ENCODE measurements at regions not wholly inside any gene's neighbourhood (a gene's known extent, or its start where the extent isn't known, plus 50 kb on each side); places are given as distances from the start of the nearest gene placed in this dataset.

DNA sequence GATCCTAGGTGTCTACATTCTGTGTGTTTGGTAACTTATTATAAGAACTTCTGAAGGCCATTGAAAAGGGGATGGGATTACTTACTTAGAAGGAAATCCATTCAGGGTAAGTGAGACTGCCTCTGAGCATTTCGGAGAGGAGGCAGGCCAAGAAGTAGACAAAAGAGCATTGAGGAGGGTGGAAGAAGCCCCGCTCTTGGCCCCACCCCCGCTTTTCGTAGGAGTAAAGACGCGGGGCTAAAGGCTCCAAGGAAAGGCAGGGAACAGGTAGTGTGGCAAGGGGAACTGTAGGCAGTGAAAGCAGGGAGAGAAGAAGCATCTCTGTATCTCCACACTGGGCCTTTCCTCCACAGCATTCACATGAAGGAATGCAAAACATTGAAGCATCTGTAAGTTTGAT, 51.8 kb upstream of the GRIK1 start:
- Histone ChIP-seq H2AFZ (ENCODE audit: low read length) (no peak overlapping the region), H4K8ac (replicated peaks; ENCODE audit: insufficient read length, low read depth, low read length) (no peak overlapping the region), H3K4ac (ENCODE audit: low read depth, low read length) (no peak overlapping the region), H3K79me1 (ENCODE audit: insufficient read depth, low read depth, low read length, poor library complexity, severe bottlenecking) (no peaks in the 10 kb centered on the region), H2BK12ac (ENCODE audit: insufficient read length, low read depth, low read length) (no peak overlapping the region), H4K5ac (ENCODE audit: insufficient read length, low read depth, low read length) (no peak overlapping the region), H2BK120ac (ENCODE audit: low read depth, low read length, poor library complexity, severe bottlenecking) (no peak overlapping the region), H3K27ac (ENCODE audit: insufficient read length, low read depth, low read length) (no peak overlapping the region), H3K23me2 (ENCODE audit: insufficient read length, low read depth, low read length, poor library complexity, severe bottlenecking) (no peaks in the 10 kb centered on the region), H3K56ac (ENCODE audit: insufficient read length, low read depth, low read length) (no peak overlapping the region), H3K4me2 (ENCODE audit: insufficient read depth, insufficient read length, low read length) (no peak overlapping the region), H2BK5ac (ENCODE audit: insufficient read length, low read length) (no peak overlapping the region), H3K9ac (ENCODE audit: extremely low read depth, insufficient read length, low read length) (no peak overlapping the region), H3T11ph (ENCODE audit: low read length) (no peak overlapping the region), H3K23ac (ENCODE audit: insufficient read length, low read depth, low read length) (no peak overlapping the region), H2BK15ac (ENCODE audit: low read depth, low read length) (no peak overlapping the region), H3K79me2 (ENCODE audit: insufficient read depth, low read length) (no peaks in the 10 kb centered on the region), H3K27me3 (ENCODE audit: insufficient read depth, low read length) (no peaks in the 10 kb centered on the region), H3K14ac (ENCODE audit: insufficient read depth, low read length) (no peak overlapping the region), H2AK5ac (ENCODE audit: insufficient read length, low read length) (no peak overlapping the region), H4K91ac (ENCODE audit: insufficient read length, low read depth, low read length) (no peak overlapping the region), H4K20me1 (ENCODE audit: control insufficient read depth, insufficient read depth, insufficient read length) (no peaks in the 10 kb centered on the region), H3K9me3 (ENCODE audit: control insufficient read depth, low read depth, low read length) (no peaks in the 10 kb centered on the region), H3K4me1 (ENCODE audit: insufficient read depth, low read length) (no peaks in the 10 kb centered on the region), H2BK20ac (ENCODE audit: low read depth, low read length, poor library complexity, severe bottlenecking) (no peak overlapping the region), H3K18ac (ENCODE audit: insufficient read length, low read depth, low read length) (no peak overlapping the region)
- WGBS (ENCODE audit: extremely low coverage, insufficient read length, low lambda C conversion rate), result no CpG with 5 or more reads among the region's 6 CpGs
- peaks cover 6% of the 10 kb centered on the region in 2 experiments for H3K4me1 Mint-ChIP-seq
- DNase-seq, result peak; percentile 34
- H3K27me3 Mint-ChIP-seq (ENCODE audit: low read depth), result no peaks in the 10 kb centered on the region; the same call in 1 of the 2 replicates
- TF ChIP-seq, protein P1, sequence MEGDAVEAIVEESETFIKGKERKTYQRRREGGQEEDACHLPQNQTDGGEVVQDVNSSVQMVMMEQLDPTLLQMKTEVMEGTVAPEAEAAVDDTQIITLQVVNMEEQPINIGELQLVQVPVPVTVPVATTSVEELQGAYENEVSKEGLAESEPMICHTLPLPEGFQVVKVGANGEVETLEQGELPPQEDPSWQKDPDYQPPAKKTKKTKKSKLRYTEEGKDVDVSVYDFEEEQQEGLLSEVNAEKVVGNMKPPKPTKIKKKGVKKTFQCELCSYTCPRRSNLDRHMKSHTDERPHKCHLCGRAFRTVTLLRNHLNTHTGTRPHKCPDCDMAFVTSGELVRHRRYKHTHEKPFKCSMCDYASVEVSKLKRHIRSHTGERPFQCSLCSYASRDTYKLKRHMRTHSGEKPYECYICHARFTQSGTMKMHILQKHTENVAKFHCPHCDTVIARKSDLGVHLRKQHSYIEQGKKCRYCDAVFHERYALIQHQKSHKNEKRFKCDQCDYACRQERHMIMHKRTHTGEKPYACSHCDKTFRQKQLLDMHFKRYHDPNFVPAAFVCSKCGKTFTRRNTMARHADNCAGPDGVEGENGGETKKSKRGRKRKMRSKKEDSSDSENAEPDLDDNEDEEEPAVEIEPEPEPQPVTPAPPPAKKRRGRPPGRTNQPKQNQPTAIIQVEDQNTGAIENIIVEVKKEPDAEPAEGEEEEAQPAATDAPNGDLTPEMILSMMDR (conservative IDR thresholded peaks at IDR 0.05), result no peak
- H3K27ac Mint-ChIP-seq, result no peak overlapping the region
- no peak overlapping the region for H3K4me3 Mint-ChIP-seq
- H3K9me3 Mint-ChIP-seq, result peaks cover 1 to 2% of the 10 kb centered on the region in 2 experiments; a peak in 1 of 5 replicates
- H3K36me3 Mint-ChIP-seq (ENCODE audit: insufficient read depth in 1 of 3, low read depth in 3 of 3), result no peaks in the 10 kb centered on the region

Measured in H9 (cell line).